Keratinocyte (primary cell): ENCODE measurements at regions not wholly inside any gene's neighbourhood (a gene's known extent, or its start where the extent isn't known, plus 50 kb on each side); places are given as distances from the start of the nearest gene placed in this dataset.

Experiments used
- DNase-seq: peaks from one replicate; pipeline ENCODE4 v3.0.0-alpha.2; 2011; ENCODE audit warnings: low read depth, missing footprints, low spot score
- FAIRE-seq: peaks from 2 replicates; lab custom pipeline; 2011; peaks lifted over from hg19 to GRCh38; lab: Jason Lieb, UNC
- H2AFZ ChIP-seq: 2 replicates; pipeline ENCODE4 v1.6.0; 2012; ENCODE audit warnings: low read length, control low read depth, inconsistent platforms; ENCODE audit not compliant: control insufficient read depth
- H3K27ac ChIP-seq: 2 replicates; pipeline ENCODE4 v1.5.1; 2011; ENCODE audit warnings: low read length; ENCODE audit not compliant: control insufficient read depth, insufficient read depth
- H3K27me3 ChIP-seq: 3 replicates; pipeline ENCODE4 v1.6.0; 2011; ENCODE audit warnings: low read length; ENCODE audit not compliant: control insufficient read depth, insufficient read depth; ENCODE audit errors: extremely low read depth
- H3K36me3 ChIP-seq, 2 experiments: 2 replicates in 1 of 2; 3 replicates in 1 of 2; pipeline ENCODE4 v1.5.1; 2011; ENCODE audit warnings: low read length in 2 of 2, mild to moderate bottlenecking in 1 of 2; ENCODE audit not compliant: control insufficient read depth in 2 of 2, insufficient read depth in 2 of 2; ENCODE audit errors: extremely low read depth in 1 of 2
- H3K4me1 ChIP-seq: 3 replicates; pipeline ENCODE4 v1.5.1; 2011; ENCODE audit warnings: low read length; ENCODE audit not compliant: control insufficient read depth, insufficient read depth; ENCODE audit errors: extremely low read depth
- H3K4me2 ChIP-seq: 3 replicates; pipeline ENCODE4 v1.6.0; 2011; ENCODE audit warnings: low read depth, low read length; ENCODE audit not compliant: control insufficient read depth, insufficient read depth; ENCODE audit errors: extremely low read depth
- H3K4me3 ChIP-seq, 3 experiments: fragments of 200-600 bp in 1 of 3; sonication (generic) in 1 of 3; 2 replicates in 2 of 3; 3 replicates in 1 of 3; pipeline ENCODE4 v1.5.1; 2011 to 2016; ENCODE audit warnings: low read length in 3 of 3, mild to moderate bottlenecking in 3 of 3, control low read depth in 2 of 3, inconsistent platforms in 1 of 3, low read depth in 1 of 3, mixed read lengths in 1 of 3, mixed run types in 1 of 3, moderate library complexity in 1 of 3; ENCODE audit not compliant: control insufficient read depth in 2 of 3, insufficient read depth in 2 of 3; ENCODE audit errors: extremely low read depth in 1 of 3
- H3K79me2 ChIP-seq: 2 replicates; pipeline ENCODE4 v1.6.0; 2012; ENCODE audit warnings: low read length; ENCODE audit not compliant: control insufficient read depth, insufficient read depth
- H3K9ac ChIP-seq: 3 replicates; pipeline ENCODE4 v1.6.0; 2011; ENCODE audit warnings: low read length; ENCODE audit not compliant: control insufficient read depth, insufficient read depth; ENCODE audit errors: extremely low read depth
- H3K9me1 ChIP-seq: 3 replicates; pipeline ENCODE4 v1.6.0; 2011; ENCODE audit warnings: low read length; ENCODE audit not compliant: control insufficient read depth, insufficient read depth; ENCODE audit errors: extremely low read depth
- H3K9me3 ChIP-seq: 2 replicates; pipeline ENCODE4 v1.5.1; 2012; ENCODE audit warnings: low read depth, low read length; ENCODE audit not compliant: control insufficient read depth
- H4K20me1 ChIP-seq: 3 replicates; pipeline ENCODE4 v1.6.0; 2011; ENCODE audit warnings: low read length; ENCODE audit not compliant: control insufficient read depth, insufficient read depth; ENCODE audit errors: extremely low read depth
- CTCF ChIP-seq, 3 experiments: IDR thresholded peaks in 1 of 3; conservative IDR thresholded peaks in 1 of 3; optimal IDR thresholded peaks in 1 of 3; 2 replicates in 2 of 3; 3 replicates in 1 of 3; pipeline versions ENCODE3 to v1.5.1; 2011; ENCODE audit warnings: low read length in 3 of 3, mild to moderate bottlenecking in 3 of 3, moderate library complexity in 2 of 3, control low read depth in 1 of 3, inconsistent platforms in 1 of 3; ENCODE audit not compliant: insufficient read depth in 2 of 3; ENCODE audit errors: extremely low read depth in 1 of 3
- EZH2 ChIP-seq: IDR thresholded peaks from one replicate; pipeline ENCODE4 v1.6.1; 2012; ENCODE audit warnings: inconsistent platforms, mild to moderate bottlenecking, low read length, moderate library complexity
- dilution Hi-C: fragments of 300-500 bp; cut with MboI; formaldehyde crosslinking; loops from one replicate; pipeline ENCODE4 v1.7.0; 2020; ENCODE audit warnings: low sequenced_read_pairs; ENCODE audit not compliant: extremely low pct_ligation_motif_present

GRCh38 chr1:168427051-168427450 lies 116.7 kb downstream of the XCL2 start:
- TF ChIP-seq EZH2 (no peak), CTCF (optimal IDR thresholded peaks at IDR 0.05 in 1 of 3, IDR thresholded peaks at IDR 0.05 in 1 of 3, conservative IDR thresholded peaks at IDR 0.05 in 1 of 3; ENCODE audit: extremely low read depth in 1 of 3, insufficient read depth in 2 of 3, low read length in 3 of 3) (no peak)
- FAIRE-seq = no peak
- no peaks in the 10 kb centered on the region for H3K79me2 ChIP-seq

GRCh38 chr1:168424281-168424680 lies 119.5 kb downstream of the XCL2 start:
- no peak overlapping the region for H3K4me3 ChIP-seq
- H3K4me1 ChIP-seq = no peaks in the 10 kb centered on the region
- no peak overlapping the region for H3K27ac ChIP-seq
- no peaks in the 10 kb centered on the region for H3K79me2 ChIP-seq
- dilution Hi-C loops = no loop called here
- no peaks in the 10 kb centered on the region for H3K36me3 ChIP-seq
- H3K9me1 ChIP-seq = no peaks in the 10 kb centered on the region
- H3K27me3 ChIP-seq = peaks cover 10% of the 10 kb centered on the region
- DNase-seq (no peak), FAIRE-seq (no peak)
- H3K9ac ChIP-seq = no peak overlapping the region
- H4K20me1 ChIP-seq = no peaks in the 10 kb centered on the region
- H2AFZ ChIP-seq = no peak overlapping the region
- H3K4me2 ChIP-seq = no peak overlapping the region
- no peaks in the 10 kb centered on the region for H3K9me3 ChIP-seq
- TF ChIP-seq EZH2 = no peak
- no peak for TF ChIP-seq CTCF (optimal IDR thresholded peaks at IDR 0.05 in 1 of 3, IDR thresholded peaks at IDR 0.05 in 1 of 3, conservative IDR thresholded peaks at IDR 0.05 in 1 of 3; ENCODE audit: extremely low read depth in 1 of 3, insufficient read depth in 2 of 3, low read length in 3 of 3)

More at GRCh38 chr1:168427051-168427450, 116.7 kb downstream of the XCL2 start:
- dilution Hi-C loops = no loop called here
- no peak overlapping the region for H3K4me2 ChIP-seq
- H3K36me3 ChIP-seq = no peaks in the 10 kb centered on the region
- no peak overlapping the region for H3K9ac ChIP-seq
- H4K20me1 ChIP-seq = no peaks in the 10 kb centered on the region
- no peaks in the 10 kb centered on the region for H3K9me1 ChIP-seq
- no peak for DNase-seq
- H3K27me3 ChIP-seq = peaks cover 16% of the 10 kb centered on the region
- H3K27ac ChIP-seq = no peak overlapping the region
- H3K9me3 ChIP-seq = no peaks in the 10 kb centered on the region
- no peak overlapping the region for H3K4me3 ChIP-seq
- no peaks in the 10 kb centered on the region for H3K4me1 ChIP-seq
- H2AFZ ChIP-seq = no peak overlapping the region
